ENCODE measurements at regions not wholly inside any gene's neighbourhood (a gene's known extent, or its start where the extent isn't known, plus 50 kb on each side); places are given as distances from the start of the nearest gene placed in this dataset.

DNA sequence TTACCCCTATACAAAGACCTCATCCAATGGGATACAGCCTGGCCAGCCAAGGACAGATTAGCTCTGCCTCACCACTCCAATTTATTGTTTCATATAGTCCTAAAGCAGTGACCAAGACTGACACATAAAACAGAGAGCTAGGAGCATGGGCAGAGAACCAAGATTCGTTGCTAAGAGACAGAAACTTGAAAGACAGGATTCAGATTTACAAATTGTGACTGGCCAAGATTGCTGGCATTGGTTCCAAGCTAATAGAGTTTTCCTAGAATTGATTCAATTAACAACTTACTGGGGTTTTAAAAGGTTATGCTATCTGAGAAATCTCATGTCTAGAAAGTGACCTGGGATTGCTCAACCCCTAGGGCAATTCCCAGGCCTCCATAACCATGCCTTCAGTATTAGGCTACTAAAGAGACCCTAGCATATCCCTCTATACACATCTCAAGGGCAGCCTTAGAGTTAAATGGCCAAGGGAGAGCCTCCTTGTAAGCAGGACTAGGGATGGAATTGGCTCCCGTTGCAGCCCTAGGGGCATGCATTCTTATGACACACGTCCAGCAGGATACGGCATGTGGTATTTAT, 75.6 kb downstream of the ICOS start:
- peak; percentile 31 for DNase-seq

DNA sequence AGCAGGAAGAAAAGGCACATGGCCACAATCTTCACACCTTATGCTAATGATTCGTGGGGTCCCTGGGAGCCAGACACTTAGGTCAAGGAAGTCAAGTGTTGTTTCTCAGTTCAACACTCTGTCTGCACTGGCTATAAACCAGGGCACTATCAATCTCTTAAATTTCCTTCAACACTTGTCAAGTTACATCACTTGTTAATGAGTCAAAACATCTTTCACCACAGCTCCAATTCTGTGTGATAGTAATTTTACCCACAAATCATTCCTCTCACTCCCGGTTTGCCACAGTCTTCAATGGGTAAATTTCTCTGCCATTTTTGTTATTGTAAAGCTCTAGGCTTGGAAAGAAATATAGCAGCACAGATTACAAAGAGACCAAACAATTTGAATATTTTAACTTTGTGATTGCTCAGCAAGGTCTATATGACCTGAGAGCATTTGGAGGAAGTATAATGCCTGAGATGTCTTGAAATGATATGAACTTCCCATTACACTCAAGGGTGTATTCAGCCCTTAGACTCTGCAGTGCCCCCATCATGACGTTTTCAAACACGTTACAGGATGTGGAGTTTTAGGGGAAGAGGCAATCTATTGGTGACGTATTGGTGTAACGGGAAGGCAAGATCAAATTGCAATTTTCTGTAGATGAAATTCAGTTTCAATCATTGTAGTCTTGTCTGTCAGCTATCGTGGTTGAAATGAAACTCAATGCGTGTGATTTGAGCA, 78.7 kb downstream of the ICOS start:
- no peak for DNase-seq

DNA sequence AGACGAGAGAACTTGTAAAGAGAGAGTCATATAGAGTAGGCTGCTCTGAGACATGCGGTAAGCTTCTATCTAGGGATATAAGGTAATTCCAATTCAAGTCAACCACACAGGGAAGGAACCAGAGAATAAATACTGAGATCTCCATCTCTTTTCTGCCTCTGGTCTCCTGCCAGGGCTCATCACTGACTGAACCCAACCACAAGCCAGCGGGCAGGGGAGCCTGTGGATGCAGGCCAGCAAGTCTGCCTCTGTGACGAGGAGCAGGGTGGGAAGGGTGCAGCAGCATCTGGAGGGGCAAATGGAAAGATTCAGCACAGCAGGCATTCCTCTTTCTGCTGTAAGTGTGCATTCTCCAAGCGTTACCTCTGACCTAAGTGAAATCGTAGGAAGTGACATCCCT, 82.2 kb downstream of the ICOS start:
- peak; percentile 36 for DNase-seq

DNA sequence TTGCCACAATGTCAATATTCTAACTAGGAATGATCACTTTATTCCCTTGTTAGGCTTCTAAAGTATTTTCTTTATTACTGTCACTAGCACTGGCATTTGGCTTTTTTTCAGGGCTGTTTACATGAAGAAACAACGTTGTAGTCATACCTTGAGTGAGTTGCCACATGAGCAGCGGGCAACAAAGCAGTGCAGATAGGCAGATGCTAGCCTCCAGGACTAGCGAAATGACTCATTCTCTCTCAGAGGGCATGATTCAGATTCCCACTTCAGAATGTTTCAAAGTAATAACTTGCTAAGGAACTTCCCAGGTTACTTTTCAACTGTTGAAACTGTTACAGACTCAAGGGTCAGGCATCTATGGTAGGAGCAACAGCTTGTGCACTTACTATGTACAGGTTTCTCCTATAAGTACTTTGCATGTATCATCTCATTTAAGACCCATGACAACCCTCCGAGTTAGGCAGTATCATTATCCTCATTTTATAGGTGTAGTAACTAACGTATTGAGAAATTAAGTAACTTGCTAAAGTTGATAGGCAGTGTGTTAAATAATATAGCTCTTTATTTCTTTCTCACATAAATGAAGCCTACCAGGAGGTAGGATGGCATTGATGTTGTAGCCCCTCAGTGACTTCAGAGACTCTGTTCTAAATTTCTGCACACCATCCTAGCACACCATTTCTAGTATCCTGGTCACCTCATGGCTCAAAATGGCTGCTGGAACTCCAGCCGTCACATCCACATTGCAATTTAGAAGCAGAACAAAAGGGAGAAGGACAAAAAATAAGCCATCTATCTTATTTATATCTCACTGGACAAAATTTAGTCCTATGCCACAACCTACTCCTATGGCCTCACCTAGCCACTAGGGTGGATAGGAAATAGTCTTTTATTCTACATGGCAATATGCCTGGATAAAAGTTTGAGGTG, 83.3 kb downstream of the ICOS start:
- DNase-seq, result no peak

- DNase-seq, result no peak
These were observed 84.9 kb downstream of the ICOS start for GRCh38 chr2:204021290-204022081.

DNA sequence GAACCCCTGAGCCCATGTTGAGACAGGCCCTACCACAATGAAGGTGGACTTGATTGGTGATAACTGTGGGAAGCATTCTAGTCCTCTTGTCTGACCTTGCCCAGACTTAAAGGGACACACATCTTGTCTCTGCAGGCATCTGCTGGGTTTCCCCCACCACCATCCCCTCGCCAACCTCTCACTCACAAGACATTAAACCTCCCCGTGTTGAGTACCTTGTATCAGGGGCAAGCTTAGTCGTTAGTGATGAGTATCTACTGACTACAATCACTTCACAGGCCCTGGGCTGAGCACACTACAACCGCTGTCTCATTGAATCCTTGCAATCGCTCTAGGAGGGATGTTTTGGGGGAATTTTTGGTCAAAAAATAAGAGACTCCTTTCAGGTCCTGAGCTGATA, 86.0 kb downstream of the ICOS start:
- DNase-seq, result no peak

- DNase-seq, result no peak
These were observed 86.5 kb downstream of the ICOS start for GRCh38 chr2:204023088-204023487.

DNA sequence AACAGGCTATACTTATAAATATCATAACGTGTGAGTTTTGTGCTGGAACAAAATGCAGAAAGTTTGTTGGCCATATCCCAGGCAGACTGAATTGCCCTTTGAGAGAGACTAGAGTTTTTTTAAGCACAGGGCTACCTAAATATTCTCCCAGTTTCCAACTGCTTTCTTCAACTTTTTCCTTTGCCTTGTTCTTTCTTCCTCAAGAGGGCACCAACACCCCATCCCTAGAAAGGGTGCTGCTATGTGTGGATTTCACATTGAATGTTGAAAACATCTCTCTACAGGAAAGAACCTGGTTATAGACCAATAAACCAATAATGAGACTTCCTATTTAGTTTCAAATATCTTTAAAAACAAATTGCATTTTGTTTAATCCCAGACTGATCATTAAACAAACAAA, 87.9 kb downstream of the ICOS start:
- peak; percentile 51 for DNase-seq

GRCh38 chr2:204024906-204025475, 88.4 kb downstream of the ICOS start:
- no peak for DNase-seq

- no peak for DNase-seq
These were observed 89.7 kb downstream of the ICOS start for GRCh38 chr2:204026294-204026693.

DNA sequence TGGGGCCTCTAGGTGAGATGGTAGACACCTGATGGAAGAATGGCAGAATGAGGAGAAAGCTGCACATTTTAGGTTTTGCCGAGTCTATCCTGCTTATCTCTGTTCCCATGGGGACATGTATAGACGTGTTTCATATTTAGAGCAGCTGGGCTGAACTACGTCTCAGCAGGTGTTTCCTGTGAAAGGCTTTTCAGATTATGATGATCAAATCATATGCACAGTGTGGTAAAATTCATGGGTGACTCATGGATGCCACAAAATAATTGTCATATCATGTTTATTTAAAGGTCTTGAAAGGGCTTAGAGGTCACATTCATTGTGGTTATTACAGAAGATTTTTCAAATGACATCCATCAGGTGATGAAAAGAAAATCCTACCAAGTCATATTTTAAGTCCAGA, 90.5 kb downstream of the ICOS start:
- DNase-seq, result no peak

- peak; percentile 65 for DNase-seq
These were observed 93.8 kb downstream of the ICOS start for GRCh38 chr2:204030322-204030721.

GRCh38 chr2:204031056-204031455, 94.5 kb downstream of the ICOS start:
- DNase-seq, result no peak

GRCh38 chr2:204032301-204032700, 95.7 kb downstream of the ICOS start:
- no peak for DNase-seq

- DNase-seq, result no peak
These were observed 97.3 kb downstream of the ICOS start for GRCh38 chr2:204033611-204034495.

DNA sequence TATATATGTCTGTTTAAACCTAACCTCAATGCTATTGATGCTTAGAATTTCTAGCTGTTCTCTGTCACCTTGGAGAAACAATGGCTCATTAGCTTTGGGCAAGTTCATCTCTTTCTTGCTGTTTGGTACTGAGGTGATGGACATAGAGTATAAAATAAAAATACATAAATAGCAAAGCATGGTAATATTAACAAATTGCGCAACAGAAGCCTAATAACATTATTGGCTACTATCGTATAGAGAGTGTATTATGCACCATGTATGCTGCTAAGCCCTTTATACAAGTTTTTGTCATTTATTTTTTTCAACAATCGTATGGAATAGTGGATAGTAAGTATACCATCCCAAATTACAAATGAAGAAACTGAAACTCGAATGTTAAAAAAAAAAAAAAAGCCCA, 100.1 kb downstream of the ICOS start:
- DNase-seq, result no peak

GRCh38 chr2:204037286-204037685, 100.7 kb downstream of the ICOS start:
- DNase-seq, result no peak

DNA sequence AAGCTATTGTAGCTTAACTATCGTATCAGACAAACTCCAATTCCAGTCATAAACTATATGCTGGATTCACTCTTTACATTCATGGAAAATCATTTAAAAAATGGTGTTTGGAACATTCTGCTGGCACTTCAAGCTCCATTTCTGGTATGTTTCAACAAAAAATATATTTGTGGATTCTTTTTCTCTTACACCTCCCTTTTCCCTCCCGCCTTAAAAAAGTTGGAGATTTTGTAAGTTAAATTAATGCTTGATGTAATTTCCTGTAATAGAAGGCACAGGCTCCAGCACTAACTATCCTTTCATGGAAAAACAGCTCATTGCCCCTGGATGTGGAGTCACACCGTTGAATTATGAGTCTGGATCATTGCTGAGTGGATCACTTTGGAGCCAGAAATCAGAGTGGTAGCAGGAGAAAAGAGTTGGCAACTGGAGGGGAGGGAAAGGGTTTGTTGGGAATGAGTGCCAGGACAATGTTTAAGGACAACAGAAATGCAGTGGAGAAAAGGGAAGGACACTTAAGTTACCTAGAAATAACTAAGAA, 102.8 kb downstream of the ICOS start:
- DNase-seq, result peak; percentile 60

- DNase-seq, result no peak
These were observed 103.5 kb downstream of the ICOS start for GRCh38 chr2:204040016-204040415.

DNA sequence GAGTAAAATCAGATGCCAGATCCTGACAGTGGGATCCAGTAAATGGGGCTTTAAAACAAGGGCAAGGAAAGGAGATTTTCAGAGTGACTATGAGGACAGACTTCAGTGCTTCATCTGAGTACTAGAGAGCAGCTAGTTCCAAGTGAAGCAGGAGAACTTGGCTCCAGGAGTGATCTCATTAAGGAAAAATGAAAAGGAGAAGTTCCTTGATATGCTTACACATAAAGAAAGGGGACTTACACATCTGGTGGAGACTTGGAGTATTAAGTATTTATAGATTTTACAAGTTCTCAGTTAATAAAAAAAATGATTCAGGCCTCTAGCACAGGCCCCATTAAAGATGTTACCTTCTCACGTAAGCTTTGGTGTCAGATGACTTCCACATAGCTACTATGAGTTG, 105.8 kb downstream of the ICOS start:
- no peak for DNase-seq

DNA sequence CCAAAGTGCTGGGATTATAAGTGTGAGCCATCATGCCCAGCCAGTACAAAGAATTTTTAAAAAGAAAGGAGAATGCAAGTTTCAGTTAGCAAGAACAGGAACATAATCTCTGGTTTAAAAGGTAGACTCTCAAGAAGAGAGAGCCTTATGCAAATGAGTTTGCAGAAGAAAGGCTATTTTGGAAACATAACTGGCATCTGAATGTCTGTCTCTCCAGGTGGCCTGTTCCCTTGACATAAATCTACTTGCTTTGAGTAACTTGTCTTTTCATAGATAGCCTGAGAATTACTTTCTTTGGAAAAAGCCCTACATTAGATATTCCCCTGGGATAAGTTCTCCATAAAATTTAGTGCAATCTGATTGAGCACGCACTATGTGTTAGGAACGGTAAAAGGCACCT, 109.6 kb downstream of the ICOS start:
- DNase-seq, result no peak

Measured in femur (tissue), 1 donor.